ENCODE measurements at regions not wholly inside any gene's neighbourhood (a gene's known extent, or its start where the extent isn't known, plus 50 kb on each side); places are given as distances from the start of the nearest gene placed in this dataset.

GRCh38 chr3:18740631-18741583, 315.8 kb upstream of the SATB1 start (continued):
- TF ChIP-seq EP300 (IDR thresholded peaks at IDR 0.05; ENCODE audit: borderline replicate concordance in 1 of 2, low read depth in 2 of 2, low read length in 2 of 2): no peak
- no peak for TF ChIP-seq SP4 (IDR thresholded peaks at IDR 0.05; ENCODE audit: low read length)
- TF ChIP-seq CBX8 (IDR thresholded peaks at IDR 0.05; ENCODE audit: borderline replicate concordance, low read depth, low read length): no peak

Data from H1 (cell line).